AG04449 (cell line): ENCODE measurements at regions not wholly inside any gene's neighbourhood (a gene's known extent, or its start where the extent isn't known, plus 50 kb on each side); places are given as distances from the start of the nearest gene placed in this dataset.

Experiments
- CTCF ChIA-PET: fragments of 350-600 bp; formaldehyde crosslinking; extraction: SDS; loops from one replicate; lab custom pipeline; 2021; ENCODE audit warnings: antibody characterized with exemption; lab: Yijun Ruan, JAX
- POLR2A ChIA-PET: fragments of 400-600, 350-600 bp; formaldehyde crosslinking; extraction: SDS; loops from one replicate; lab custom pipeline; 2020; ENCODE audit warnings: antibody characterized with exemption, inconsistent platforms; lab: Yijun Ruan, JAX
- DNase-seq: peaks from one replicate; pipeline ENCODE4 v3.0.0-alpha.2; 2010; ENCODE audit warnings: low read depth, low spot score
- H3K4me3 ChIP-seq: 2 replicates; pipeline ENCODE4 v1.5.1; 2011; ENCODE audit warnings: low read depth, mild to moderate bottlenecking, control low read depth, low read length
- TF ChIP-seq, protein P1 (sequence below): IDR thresholded peaks from one replicate; pipeline ENCODE4 v1.5.1; 2011; ENCODE audit warnings: mild to moderate bottlenecking, moderate library complexity, low read length, control low read depth, inconsistent platforms; ENCODE audit not compliant: insufficient read depth; ENCODE audit errors: missing control alignments

DNA sequence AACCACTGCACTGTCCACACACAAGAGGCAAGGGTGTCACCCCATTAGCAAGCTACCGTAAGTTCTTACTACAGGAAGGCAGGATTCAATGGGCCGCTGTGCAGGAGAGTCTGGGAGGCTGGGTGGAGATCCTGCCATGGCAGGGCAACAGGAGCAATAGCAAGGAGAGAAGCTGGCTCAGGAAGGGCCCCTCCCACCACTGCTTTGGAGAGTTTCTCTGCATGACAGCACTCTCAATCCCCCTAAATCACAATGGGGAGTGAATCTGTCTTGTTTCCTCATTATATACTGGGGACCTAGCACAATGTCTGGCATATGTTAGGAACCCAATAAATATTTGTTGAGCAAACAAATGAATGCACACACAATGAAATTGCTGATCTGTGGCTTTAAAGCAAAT lies 83.2 kb upstream of the SFMBT2 start:
- ChIA-PET POLR2A (no interaction called here), CTCF (no interaction called here)
- no peak overlapping the region for H3K4me3 ChIP-seq
- DNase-seq = no peak
- TF ChIP-seq, protein P1, sequence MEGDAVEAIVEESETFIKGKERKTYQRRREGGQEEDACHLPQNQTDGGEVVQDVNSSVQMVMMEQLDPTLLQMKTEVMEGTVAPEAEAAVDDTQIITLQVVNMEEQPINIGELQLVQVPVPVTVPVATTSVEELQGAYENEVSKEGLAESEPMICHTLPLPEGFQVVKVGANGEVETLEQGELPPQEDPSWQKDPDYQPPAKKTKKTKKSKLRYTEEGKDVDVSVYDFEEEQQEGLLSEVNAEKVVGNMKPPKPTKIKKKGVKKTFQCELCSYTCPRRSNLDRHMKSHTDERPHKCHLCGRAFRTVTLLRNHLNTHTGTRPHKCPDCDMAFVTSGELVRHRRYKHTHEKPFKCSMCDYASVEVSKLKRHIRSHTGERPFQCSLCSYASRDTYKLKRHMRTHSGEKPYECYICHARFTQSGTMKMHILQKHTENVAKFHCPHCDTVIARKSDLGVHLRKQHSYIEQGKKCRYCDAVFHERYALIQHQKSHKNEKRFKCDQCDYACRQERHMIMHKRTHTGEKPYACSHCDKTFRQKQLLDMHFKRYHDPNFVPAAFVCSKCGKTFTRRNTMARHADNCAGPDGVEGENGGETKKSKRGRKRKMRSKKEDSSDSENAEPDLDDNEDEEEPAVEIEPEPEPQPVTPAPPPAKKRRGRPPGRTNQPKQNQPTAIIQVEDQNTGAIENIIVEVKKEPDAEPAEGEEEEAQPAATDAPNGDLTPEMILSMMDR = no peak

DNA sequence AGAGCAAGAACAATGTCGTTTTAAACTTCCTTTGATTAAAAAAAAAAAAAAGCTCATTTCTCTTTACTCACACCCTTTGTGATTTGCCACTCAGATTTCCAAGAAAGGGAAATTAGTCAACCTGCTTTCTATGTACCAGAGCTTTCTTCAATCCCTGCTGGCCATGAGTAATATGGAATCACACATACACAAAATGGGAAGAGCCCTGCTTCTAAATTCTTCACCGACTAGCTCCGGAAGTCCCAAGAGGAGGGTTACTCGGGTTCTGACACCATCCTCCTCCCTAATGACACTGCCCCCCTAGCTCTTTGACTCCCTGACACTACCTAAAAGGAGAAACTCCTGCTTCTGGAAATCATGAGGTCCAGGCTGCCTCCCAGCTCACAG lies 81.8 kb upstream of the SFMBT2 start:
- no peak for DNase-seq
- no peak overlapping the region for H3K4me3 ChIP-seq
- CTCF ChIA-PET = no interaction called here
- TF ChIP-seq, protein P1 = no peak
- POLR2A ChIA-PET = interaction anchor here (0.6 kb wide), 1 partner anchor 26 kb away, joined by 3 read pairs; no protein-coding TSS in a partner anchor

DNA sequence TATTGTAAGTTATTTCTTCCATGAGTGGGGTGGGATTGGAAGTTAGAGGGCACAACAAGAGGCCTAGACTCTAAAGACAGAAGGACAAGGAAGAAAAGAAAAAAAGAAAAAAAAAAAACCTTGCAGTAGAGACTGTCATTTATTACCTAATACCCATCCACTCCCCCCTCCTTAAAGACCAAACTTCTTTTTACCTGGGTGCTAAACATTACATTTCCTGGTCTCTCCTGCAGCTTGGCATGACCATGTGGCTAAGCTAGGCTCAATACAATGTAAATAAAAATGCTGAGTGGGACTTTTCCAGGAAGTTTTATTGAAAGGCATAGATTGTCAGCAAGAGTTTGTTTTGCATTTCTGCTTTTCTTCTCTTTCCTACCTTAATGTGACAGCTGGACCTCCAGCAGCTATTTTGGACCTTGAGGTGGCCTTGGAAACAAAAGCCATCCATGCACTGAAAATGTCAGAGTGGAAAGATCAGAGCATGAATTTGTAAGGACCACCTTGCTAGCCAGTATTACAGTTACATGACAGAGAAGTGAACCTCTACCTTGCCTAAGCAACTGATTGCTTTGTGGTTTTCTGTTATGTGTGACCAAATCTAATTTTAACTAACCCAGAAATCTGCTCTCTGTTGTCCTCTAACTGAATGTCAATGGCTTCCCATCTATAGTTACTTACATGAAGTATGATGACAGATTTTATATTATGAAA lies 81.3 kb upstream of the SFMBT2 start:
- H3K4me3 ChIP-seq = no peak overlapping the region
- TF ChIP-seq, protein P1 = no peak
- no peak for DNase-seq
- POLR2A ChIA-PET = interaction anchor here (0.6 kb wide), 1 partner anchor 26 kb away, joined by 3 read pairs; no protein-coding TSS in a partner anchor
- CTCF ChIA-PET = no interaction called here

DNA sequence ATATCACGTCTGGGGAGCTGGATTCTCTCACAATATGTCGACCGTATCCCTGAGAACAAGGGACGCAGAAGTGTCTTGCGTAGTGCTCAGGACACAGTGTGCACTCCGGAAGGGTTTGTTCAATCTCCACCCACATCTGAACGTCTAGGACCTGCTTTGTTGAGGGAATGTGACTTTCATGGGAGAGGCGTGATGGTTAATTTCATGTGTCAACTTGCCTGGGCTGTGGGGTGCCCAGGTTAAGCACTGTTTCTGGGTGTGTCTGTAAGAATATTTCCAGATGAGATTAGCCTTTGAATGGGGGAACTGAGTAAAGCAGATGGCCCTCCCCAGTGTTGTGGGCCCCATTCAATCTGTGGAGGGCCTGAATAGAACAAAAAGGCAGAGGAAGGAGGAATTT lies 80.4 kb upstream of the SFMBT2 start:
- no peak for DNase-seq
- TF ChIP-seq, protein P1 = no peak
- ChIA-PET CTCF (no interaction called here), POLR2A (no interaction called here)
- no peak overlapping the region for H3K4me3 ChIP-seq

DNA sequence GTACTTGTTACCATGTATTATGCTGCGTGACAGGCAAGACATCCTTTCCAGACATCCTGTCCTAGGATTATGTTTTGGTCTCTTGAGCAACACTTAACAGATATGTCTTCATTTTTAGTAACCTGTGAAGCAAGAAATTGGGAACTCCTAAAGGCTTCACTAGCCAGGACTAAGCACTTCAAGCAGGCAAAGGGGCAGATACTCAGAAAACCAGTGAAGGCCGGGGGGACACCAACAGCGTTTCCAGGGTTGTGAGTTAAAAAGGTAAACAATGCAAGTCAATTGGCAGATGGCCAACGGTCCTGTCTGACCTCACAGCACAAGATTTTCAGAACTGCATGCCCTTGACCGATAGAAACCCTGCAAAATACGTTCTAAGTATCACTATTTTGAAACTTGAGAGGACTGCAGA lies 77.6 kb upstream of the SFMBT2 start:
- ChIA-PET POLR2A (no interaction called here), CTCF (no interaction called here)
- DNase-seq = no peak
- H3K4me3 ChIP-seq = no peak overlapping the region
- TF ChIP-seq, protein P1 = no peak

DNA sequence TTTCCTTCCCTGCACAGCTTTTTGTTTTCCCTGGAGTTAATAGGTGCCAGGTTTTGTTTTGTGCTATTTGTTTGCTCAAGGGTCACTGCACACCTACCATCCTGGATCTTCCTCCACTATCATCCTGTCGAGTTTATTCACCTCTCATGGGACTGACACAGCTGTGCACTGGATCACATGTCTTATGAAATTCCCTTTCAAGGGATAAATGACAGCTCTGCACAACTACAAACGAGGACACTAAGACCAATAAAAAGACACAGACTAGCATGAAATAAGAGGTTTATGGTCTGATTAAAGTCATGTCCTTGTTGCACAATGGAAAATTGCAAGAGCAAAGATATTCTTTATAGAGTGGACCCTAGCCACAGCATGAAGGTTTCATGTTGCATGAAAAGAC lies 76.7 kb upstream of the SFMBT2 start:
- POLR2A ChIA-PET = no interaction called here
- TF ChIP-seq, protein P1 = no peak
- CTCF ChIA-PET = no interaction called here
- no peak for DNase-seq
- H3K4me3 ChIP-seq = no peak overlapping the region
